ENCODE measurements at regions not wholly inside any gene's neighbourhood (a gene's known extent, or its start where the extent isn't known, plus 50 kb on each side); places are given as distances from the start of the nearest gene placed in this dataset.

DNA sequence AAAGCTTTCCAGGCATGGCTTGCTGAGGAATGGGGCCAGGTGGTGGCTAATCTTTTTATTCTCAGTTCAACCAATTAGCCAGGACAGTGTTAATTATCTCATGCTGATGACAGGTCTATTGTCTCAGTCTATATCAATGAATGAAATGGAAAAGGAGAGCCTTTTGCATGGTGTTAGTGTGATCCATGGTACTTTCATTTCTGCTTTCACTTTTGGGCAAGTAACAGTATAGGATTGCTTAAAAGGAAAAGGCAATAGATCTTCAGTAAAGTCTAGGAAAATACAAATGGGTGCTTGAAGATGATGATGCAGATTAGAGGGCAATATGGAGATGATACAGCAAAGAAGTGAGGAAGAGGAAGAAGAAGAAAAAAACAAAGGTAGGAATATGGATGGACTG, 430.3 kb downstream of the TFAP2A start:
- Histone ChIP-seq H3K27ac (ENCODE audit: low read depth, low read length) (no peak overlapping the region), H3K4me3 (ENCODE audit: low read depth, low read length) (no peak overlapping the region), H3K79me2 (ENCODE audit: control insufficient read depth, insufficient read depth, low read length, unreplicated experiment) (no peaks in the 10 kb centered on the region), H3K36me3 (ENCODE audit: insufficient read depth, low read length) (no peaks in the 10 kb centered on the region), H3K27me3 (ENCODE audit: insufficient read depth, low read length) (no peaks in the 10 kb centered on the region), H2AFZ (ENCODE audit: low read length, unreplicated experiment) (no peak overlapping the region), H3K4me1 (ENCODE audit: control insufficient read depth, insufficient read depth, low read length, unreplicated experiment) (no peaks in the 10 kb centered on the region)

DNA sequence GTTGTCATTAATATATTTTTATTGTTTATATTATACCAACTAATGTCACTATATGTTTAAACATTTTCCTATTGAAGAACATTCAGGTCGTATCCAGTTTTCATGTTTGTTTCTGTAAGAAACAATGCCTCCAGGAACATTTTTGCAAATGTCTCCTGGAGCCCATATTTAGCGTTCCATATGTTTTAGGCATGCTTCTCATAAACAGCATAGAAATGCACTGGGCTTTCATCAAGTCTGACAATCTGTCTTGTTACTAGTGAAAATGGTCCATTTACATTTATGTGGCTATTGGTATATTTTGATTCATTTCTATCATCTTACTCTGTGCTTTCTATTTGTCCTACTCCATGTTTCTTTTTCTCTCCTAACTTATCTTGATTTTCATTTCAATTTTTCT, 431.7 kb downstream of the TFAP2A start:
- no peak overlapping the region for H2AFZ ChIP-seq (ENCODE audit: low read length, unreplicated experiment)
- H3K4me3 ChIP-seq (ENCODE audit: low read depth, low read length) = no peak overlapping the region
- H3K4me1 ChIP-seq (ENCODE audit: control insufficient read depth, insufficient read depth, low read length, unreplicated experiment) = no peaks in the 10 kb centered on the region
- no peaks in the 10 kb centered on the region for H3K27me3 ChIP-seq (ENCODE audit: insufficient read depth, low read length)
- H3K36me3 ChIP-seq (ENCODE audit: insufficient read depth, low read length) = no peaks in the 10 kb centered on the region
- no peak overlapping the region for H3K27ac ChIP-seq (ENCODE audit: low read depth, low read length)
- H3K79me2 ChIP-seq (ENCODE audit: control insufficient read depth, insufficient read depth, low read length, unreplicated experiment) = no peaks in the 10 kb centered on the region

- H2AFZ ChIP-seq (ENCODE audit: low read length, unreplicated experiment) = no peak overlapping the region
- no peak overlapping the region for H3K4me3 ChIP-seq (ENCODE audit: low read depth, low read length)
- H3K27ac ChIP-seq (ENCODE audit: low read depth, low read length) = no peak overlapping the region
- H3K27me3 ChIP-seq (ENCODE audit: insufficient read depth, low read length) = no peaks in the 10 kb centered on the region
- H3K79me2 ChIP-seq (ENCODE audit: control insufficient read depth, insufficient read depth, low read length, unreplicated experiment) = no peaks in the 10 kb centered on the region
- no peaks in the 10 kb centered on the region for H3K36me3 ChIP-seq (ENCODE audit: insufficient read depth, low read length)
- H3K4me1 ChIP-seq (ENCODE audit: control insufficient read depth, insufficient read depth, low read length, unreplicated experiment) = no peaks in the 10 kb centered on the region
Observed at GRCh38 chr6:9982215-9982614, 432.7 kb downstream of the TFAP2A start.

DNA sequence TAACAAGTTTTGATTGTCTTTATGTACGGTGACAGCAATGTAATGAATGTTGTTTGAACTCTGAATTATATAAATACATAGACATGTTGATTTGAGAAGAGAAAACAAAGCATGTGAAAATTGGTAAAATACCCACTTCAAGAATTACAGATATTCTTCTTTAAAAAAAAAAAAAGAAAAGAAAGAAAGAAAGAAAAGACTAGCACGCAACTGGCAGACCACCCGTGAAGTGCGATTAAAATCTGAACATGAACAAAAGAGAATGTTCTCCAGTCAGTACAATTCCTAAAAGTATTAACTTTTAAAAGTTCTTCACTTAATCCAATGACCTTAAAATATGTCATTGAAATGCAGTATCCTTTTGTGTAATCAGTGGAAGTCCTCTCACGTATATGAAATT, 434.9 kb downstream of the TFAP2A start:
- no peak overlapping the region for H3K4me3 ChIP-seq (ENCODE audit: low read depth, low read length)
- H3K27ac ChIP-seq (ENCODE audit: low read depth, low read length) = no peak overlapping the region
- no peak overlapping the region for H2AFZ ChIP-seq (ENCODE audit: low read length, unreplicated experiment)
- H3K27me3 ChIP-seq (ENCODE audit: insufficient read depth, low read length) = no peaks in the 10 kb centered on the region
- H3K36me3 ChIP-seq (ENCODE audit: insufficient read depth, low read length) = no peaks in the 10 kb centered on the region
- no peaks in the 10 kb centered on the region for H3K4me1 ChIP-seq (ENCODE audit: control insufficient read depth, insufficient read depth, low read length, unreplicated experiment)
- no peaks in the 10 kb centered on the region for H3K79me2 ChIP-seq (ENCODE audit: control insufficient read depth, insufficient read depth, low read length, unreplicated experiment)

DNA sequence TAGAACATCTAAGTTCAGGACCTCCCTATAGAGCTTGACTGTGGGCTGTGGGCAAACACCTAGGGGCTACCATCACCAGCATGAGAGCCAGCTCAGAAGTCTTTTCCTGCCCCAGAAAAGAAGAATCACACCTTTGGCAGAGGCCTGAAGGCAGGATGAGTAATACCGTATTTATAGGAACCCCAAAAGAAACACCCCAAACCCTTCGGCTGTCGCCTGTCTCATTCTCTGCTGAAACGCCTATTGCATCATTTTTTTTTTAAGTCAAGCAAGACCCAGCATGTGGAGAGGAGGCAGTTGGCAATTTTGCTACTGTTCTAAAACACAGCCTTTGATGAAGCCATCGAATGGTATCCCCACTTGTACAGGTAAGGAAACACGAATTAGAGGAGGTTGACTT, 436.4 kb downstream of the TFAP2A start:
- Histone ChIP-seq H3K27ac (ENCODE audit: low read depth, low read length) (no peak overlapping the region), H3K36me3 (ENCODE audit: insufficient read depth, low read length) (no peaks in the 10 kb centered on the region), H3K4me3 (ENCODE audit: low read depth, low read length) (no peak overlapping the region), H3K4me1 (ENCODE audit: control insufficient read depth, insufficient read depth, low read length, unreplicated experiment) (no peaks in the 10 kb centered on the region), H2AFZ (ENCODE audit: low read length, unreplicated experiment) (no peak overlapping the region), H3K27me3 (ENCODE audit: insufficient read depth, low read length) (no peaks in the 10 kb centered on the region), H3K79me2 (ENCODE audit: control insufficient read depth, insufficient read depth, low read length, unreplicated experiment) (no peaks in the 10 kb centered on the region)

GRCh38 chr6:9977411-9977810, 437.5 kb downstream of the TFAP2A start:
- H3K27me3 ChIP-seq (ENCODE audit: insufficient read depth, low read length) = no peaks in the 10 kb centered on the region
- H3K36me3 ChIP-seq (ENCODE audit: insufficient read depth, low read length) = no peaks in the 10 kb centered on the region
- no peaks in the 10 kb centered on the region for H3K79me2 ChIP-seq (ENCODE audit: control insufficient read depth, insufficient read depth, low read length, unreplicated experiment)
- H3K4me3 ChIP-seq (ENCODE audit: low read depth, low read length) = no peak overlapping the region
- H3K4me1 ChIP-seq (ENCODE audit: control insufficient read depth, insufficient read depth, low read length, unreplicated experiment) = no peaks in the 10 kb centered on the region
- no peak overlapping the region for H2AFZ ChIP-seq (ENCODE audit: low read length, unreplicated experiment)
- H3K27ac ChIP-seq (ENCODE audit: low read depth, low read length) = no peak overlapping the region

DNA sequence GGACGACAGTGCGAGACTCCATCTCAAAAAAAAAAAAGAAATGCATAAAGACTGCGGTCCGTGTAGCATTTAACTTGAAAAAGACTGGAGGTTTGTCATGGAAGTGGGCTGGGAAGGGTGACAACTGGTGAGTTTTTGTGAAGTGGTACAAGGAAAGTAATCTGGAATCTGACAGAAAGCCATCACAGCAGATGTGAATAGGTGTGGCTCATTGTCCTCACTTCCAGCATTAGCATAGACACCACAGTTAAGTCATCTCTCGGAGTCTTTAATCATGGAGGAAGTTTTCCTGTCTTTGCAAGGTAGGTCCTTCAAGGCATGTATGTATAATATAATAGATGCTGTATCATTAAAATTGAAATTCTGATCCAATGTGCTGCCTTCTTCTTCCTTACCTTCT, 453.2 kb downstream of the TFAP2A start:
- H3K27ac ChIP-seq (ENCODE audit: low read depth, low read length) = no peak overlapping the region
- H2AFZ ChIP-seq (ENCODE audit: low read length, unreplicated experiment) = no peak overlapping the region
- H3K4me1 ChIP-seq (ENCODE audit: control insufficient read depth, insufficient read depth, low read length, unreplicated experiment) = no peaks in the 10 kb centered on the region
- no peaks in the 10 kb centered on the region for H3K27me3 ChIP-seq (ENCODE audit: insufficient read depth, low read length)
- no peaks in the 10 kb centered on the region for H3K79me2 ChIP-seq (ENCODE audit: control insufficient read depth, insufficient read depth, low read length, unreplicated experiment)
- no peaks in the 10 kb centered on the region for H3K36me3 ChIP-seq (ENCODE audit: insufficient read depth, low read length)
- no peak overlapping the region for H3K4me3 ChIP-seq (ENCODE audit: low read depth, low read length)

- H3K4me3 ChIP-seq (ENCODE audit: low read depth, low read length) = no peak overlapping the region
- H2AFZ ChIP-seq (ENCODE audit: low read length, unreplicated experiment) = no peak overlapping the region
- H3K27ac ChIP-seq (ENCODE audit: low read depth, low read length) = no peak overlapping the region
- no peaks in the 10 kb centered on the region for H3K36me3 ChIP-seq (ENCODE audit: insufficient read depth, low read length)
- H3K27me3 ChIP-seq (ENCODE audit: insufficient read depth, low read length) = no peaks in the 10 kb centered on the region
- H3K79me2 ChIP-seq (ENCODE audit: control insufficient read depth, insufficient read depth, low read length, unreplicated experiment) = no peaks in the 10 kb centered on the region
- H3K4me1 ChIP-seq (ENCODE audit: control insufficient read depth, insufficient read depth, low read length, unreplicated experiment) = no peaks in the 10 kb centered on the region
Observed at GRCh38 chr6:9957215-9957759, 457.6 kb downstream of the TFAP2A start.

GRCh38 chr6:9948678-9949077, 466.2 kb downstream of the TFAP2A start:
- Histone ChIP-seq H3K4me1 (ENCODE audit: control insufficient read depth, insufficient read depth, low read length, unreplicated experiment) (no peaks in the 10 kb centered on the region), H3K79me2 (ENCODE audit: control insufficient read depth, insufficient read depth, low read length, unreplicated experiment) (no peaks in the 10 kb centered on the region), H3K27ac (ENCODE audit: low read depth, low read length) (no peak overlapping the region), H3K4me3 (ENCODE audit: low read depth, low read length) (no peak overlapping the region), H2AFZ (ENCODE audit: low read length, unreplicated experiment) (no peak overlapping the region), H3K27me3 (ENCODE audit: insufficient read depth, low read length) (no peaks in the 10 kb centered on the region), H3K36me3 (ENCODE audit: insufficient read depth, low read length) (no peaks in the 10 kb centered on the region)

- H3K27me3 ChIP-seq (ENCODE audit: insufficient read depth, low read length) = no peaks in the 10 kb centered on the region
- no peak overlapping the region for H3K4me3 ChIP-seq (ENCODE audit: low read depth, low read length)
- no peaks in the 10 kb centered on the region for H3K4me1 ChIP-seq (ENCODE audit: control insufficient read depth, insufficient read depth, low read length, unreplicated experiment)
- H3K79me2 ChIP-seq (ENCODE audit: control insufficient read depth, insufficient read depth, low read length, unreplicated experiment) = no peaks in the 10 kb centered on the region
- no peak overlapping the region for H2AFZ ChIP-seq (ENCODE audit: low read length, unreplicated experiment)
- H3K36me3 ChIP-seq (ENCODE audit: insufficient read depth, low read length) = no peaks in the 10 kb centered on the region
- H3K27ac ChIP-seq (ENCODE audit: low read depth, low read length) = no peak overlapping the region
Observed at GRCh38 chr6:9943986-9944385, 470.9 kb downstream of the TFAP2A start.

DNA sequence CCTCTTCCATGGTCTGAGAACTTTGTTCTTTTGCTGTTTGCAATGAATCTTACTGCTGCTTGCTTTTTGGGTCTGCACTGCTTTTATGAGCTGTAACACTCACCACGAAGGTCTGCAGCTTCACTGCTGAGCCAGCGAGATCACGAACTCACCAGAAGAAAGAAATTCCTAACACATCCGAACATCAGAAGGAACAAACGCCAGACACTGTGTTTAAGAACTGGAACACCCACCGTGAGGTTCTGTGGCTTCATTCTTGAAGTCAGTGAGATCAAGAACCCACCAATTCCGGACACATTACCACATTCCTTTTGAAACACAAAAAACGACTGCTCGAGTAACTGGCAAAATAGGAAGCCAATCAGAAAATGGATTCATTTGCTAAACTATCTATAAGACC, 471.8 kb downstream of the TFAP2A start:
- Histone ChIP-seq H3K4me1 (ENCODE audit: control insufficient read depth, insufficient read depth, low read length, unreplicated experiment) (no peaks in the 10 kb centered on the region), H3K79me2 (ENCODE audit: control insufficient read depth, insufficient read depth, low read length, unreplicated experiment) (no peaks in the 10 kb centered on the region), H2AFZ (ENCODE audit: low read length, unreplicated experiment) (no peak overlapping the region), H3K36me3 (ENCODE audit: insufficient read depth, low read length) (no peaks in the 10 kb centered on the region), H3K27me3 (ENCODE audit: insufficient read depth, low read length) (no peaks in the 10 kb centered on the region), H3K27ac (ENCODE audit: low read depth, low read length) (no peak overlapping the region), H3K4me3 (ENCODE audit: low read depth, low read length) (no peak overlapping the region)

Data from ACC112 (cell line).